ENCODE measurements at regions not wholly inside any gene's neighbourhood (a gene's known extent, or its start where the extent isn't known, plus 50 kb on each side); places are given as distances from the start of the nearest gene placed in this dataset.
"Not testable (repeated sequence)": the region's sequence is repeated elsewhere in the genome, so short reads cannot be mapped to it uniquely, and the experiment has no call there.

- in situ Hi-C loops (cut with MboI; ENCODE audit: low pct_unique_long_range_greater_than_20kb, low sequenced_read_pairs): no loop called here
These were observed 220.6 kb upstream of the SGO1 start for GRCh38 chr3:20406611-20407011.

GRCh38 chr3:20405744-20406143 is 219.7 kb upstream of the SGO1 start:
- DNase-seq: no peak
- in situ Hi-C loops (cut with MboI; ENCODE audit: low pct_unique_long_range_greater_than_20kb, low sequenced_read_pairs): no loop called here

More at GRCh38 chr3:20406611-20407011, 220.6 kb upstream of the SGO1 start:
- DNase-seq: no peak

GRCh38 chr3:20405231-20405630 is 219.2 kb upstream of the SGO1 start:
- in situ Hi-C loops (cut with MboI; ENCODE audit: low pct_unique_long_range_greater_than_20kb, low sequenced_read_pairs): no loop called here
- no peak for DNase-seq

- no peak for DNase-seq
- in situ Hi-C loops (cut with MboI; ENCODE audit: low pct_unique_long_range_greater_than_20kb, low sequenced_read_pairs): no loop called here
These were observed 218.7 kb upstream of the SGO1 start for GRCh38 chr3:20404741-20405100.

GRCh38 chr3:20403986-20404740 is 218.2 kb upstream of the SGO1 start:
- DNase-seq: no peak
- in situ Hi-C loops (cut with MboI; ENCODE audit: low pct_unique_long_range_greater_than_20kb, low sequenced_read_pairs): no loop called here

- DNase-seq: no peak
- in situ Hi-C loops (cut with MboI; ENCODE audit: low pct_unique_long_range_greater_than_20kb, low sequenced_read_pairs): no loop called here
These were observed 215.2 kb upstream of the SGO1 start for GRCh38 chr3:20401253-20401652.

GRCh38 chr3:20400686-20401085 is 214.7 kb upstream of the SGO1 start:
- no peak for DNase-seq
- in situ Hi-C loops (cut with MboI; ENCODE audit: low pct_unique_long_range_greater_than_20kb, low sequenced_read_pairs): no loop called here

GRCh38 chr3:20400281-20400680 is 214.3 kb upstream of the SGO1 start:
- no peak for DNase-seq
- in situ Hi-C loops (cut with MboI; ENCODE audit: low pct_unique_long_range_greater_than_20kb, low sequenced_read_pairs): no loop called here

GRCh38 chr3:20396335-20396734 is 210.3 kb upstream of the SGO1 start:
- DNase-seq: no peak
- in situ Hi-C loops (cut with MboI; ENCODE audit: low pct_unique_long_range_greater_than_20kb, low sequenced_read_pairs): no loop called here

GRCh38 chr3:20395692-20396091 is 209.7 kb upstream of the SGO1 start:
- DNase-seq: no peak
- in situ Hi-C loops (cut with MboI; ENCODE audit: low pct_unique_long_range_greater_than_20kb, low sequenced_read_pairs): no loop called here

- no peak for DNase-seq
- in situ Hi-C loops (cut with MboI; ENCODE audit: low pct_unique_long_range_greater_than_20kb, low sequenced_read_pairs): no loop called here
These were observed 208.2 kb upstream of the SGO1 start for GRCh38 chr3:20394243-20394642.

- in situ Hi-C loops (cut with MboI; ENCODE audit: low pct_unique_long_range_greater_than_20kb, low sequenced_read_pairs): no loop called here
These were observed 205.6 kb upstream of the SGO1 start for GRCh38 chr3:20391644-20392043.

GRCh38 chr3:20388971-20389370 is 203.0 kb upstream of the SGO1 start:
- no peak for DNase-seq
- in situ Hi-C loops (cut with MboI; ENCODE audit: low pct_unique_long_range_greater_than_20kb, low sequenced_read_pairs): no loop called here

More at GRCh38 chr3:20391644-20392043, 205.6 kb upstream of the SGO1 start:
- no peak for DNase-seq

- in situ Hi-C loops (cut with MboI; ENCODE audit: low pct_unique_long_range_greater_than_20kb, low sequenced_read_pairs): no loop called here
- no peak for DNase-seq
These were observed 194.3 kb upstream of the SGO1 start for GRCh38 chr3:20380295-20380694.

GRCh38 chr3:20378315-20378714 is 192.3 kb upstream of the SGO1 start:
- no peak for DNase-seq
- in situ Hi-C loops (cut with MboI; ENCODE audit: low pct_unique_long_range_greater_than_20kb, low sequenced_read_pairs): no loop called here

GRCh38 chr3:20376665-20377217 is 190.7 kb upstream of the SGO1 start:
- in situ Hi-C loops (cut with MboI; ENCODE audit: low pct_unique_long_range_greater_than_20kb, low sequenced_read_pairs): no loop called here
- DNase-seq: no peak

GRCh38 chr3:20375302-20375701 is 189.3 kb upstream of the SGO1 start:
- in situ Hi-C loops (cut with MboI; ENCODE audit: low pct_unique_long_range_greater_than_20kb, low sequenced_read_pairs): no loop called here

GRCh38 chr3:20370273-20371063 is 184.5 kb upstream of the SGO1 start:
- in situ Hi-C loops (cut with MboI; ENCODE audit: low pct_unique_long_range_greater_than_20kb, low sequenced_read_pairs); DNase-seq: not testable (repeated sequence)

More at GRCh38 chr3:20375302-20375701, 189.3 kb upstream of the SGO1 start:
- DNase-seq: no peak

- no peak for DNase-seq
- in situ Hi-C loops (cut with MboI; ENCODE audit: low pct_unique_long_range_greater_than_20kb, low sequenced_read_pairs): no loop called here
These were observed 175.0 kb upstream of the SGO1 start for GRCh38 chr3:20361000-20361399.

GRCh38 chr3:20353286-20353685 is 167.3 kb upstream of the SGO1 start:
- in situ Hi-C loops (cut with MboI; ENCODE audit: low pct_unique_long_range_greater_than_20kb, low sequenced_read_pairs): no loop called here
- DNase-seq: no peak
